Liver (tissue), 3 donors: ENCODE measurements at regions not wholly inside any gene's neighbourhood (a gene's known extent, or its start where the extent isn't known, plus 50 kb on each side); places are given as distances from the start of the nearest gene placed in this dataset.

Experiments
- EGR1 ChIP-seq, 2 donors: IDR thresholded peaks; 2 replicates each; pipeline ENCODE4 v1.6.1; 2016 to 2018; ENCODE audit warnings: antibody characterized with exemption in 2 of 2, low read depth in 2 of 2
- JUND ChIP-seq, 2 donors: IDR thresholded peaks; 2 replicates each; pipeline ENCODE4 v1.6.1; 2016; ENCODE audit warnings: antibody characterized with exemption in 2 of 2
- REST ChIP-seq: IDR thresholded peaks from 2 replicates; pipeline ENCODE4 v1.6.1; 2016; ENCODE audit warnings: antibody characterized with exemption, mild to moderate bottlenecking
- YY1 ChIP-seq: IDR thresholded peaks from 2 replicates; pipeline ENCODE4 v1.6.1; 2016; ENCODE audit warnings: antibody characterized with exemption, mild to moderate bottlenecking
- TF ChIP-seq, protein P1 (sequence below): fragments of 150-350 bp; IDR thresholded peaks from 2 replicates; pipeline ENCODE4 v1.5.1; 2017; ENCODE audit warnings: improper control_type of control experiment, low read depth, low read length; ENCODE audit not compliant: missing input control
- donor health status: healthy.
- donor health status: healthy.

GRCh38 chr16:86220561-86220960, 289.8 kb upstream of the FOXF1 start:
- TF ChIP-seq, protein P1, sequence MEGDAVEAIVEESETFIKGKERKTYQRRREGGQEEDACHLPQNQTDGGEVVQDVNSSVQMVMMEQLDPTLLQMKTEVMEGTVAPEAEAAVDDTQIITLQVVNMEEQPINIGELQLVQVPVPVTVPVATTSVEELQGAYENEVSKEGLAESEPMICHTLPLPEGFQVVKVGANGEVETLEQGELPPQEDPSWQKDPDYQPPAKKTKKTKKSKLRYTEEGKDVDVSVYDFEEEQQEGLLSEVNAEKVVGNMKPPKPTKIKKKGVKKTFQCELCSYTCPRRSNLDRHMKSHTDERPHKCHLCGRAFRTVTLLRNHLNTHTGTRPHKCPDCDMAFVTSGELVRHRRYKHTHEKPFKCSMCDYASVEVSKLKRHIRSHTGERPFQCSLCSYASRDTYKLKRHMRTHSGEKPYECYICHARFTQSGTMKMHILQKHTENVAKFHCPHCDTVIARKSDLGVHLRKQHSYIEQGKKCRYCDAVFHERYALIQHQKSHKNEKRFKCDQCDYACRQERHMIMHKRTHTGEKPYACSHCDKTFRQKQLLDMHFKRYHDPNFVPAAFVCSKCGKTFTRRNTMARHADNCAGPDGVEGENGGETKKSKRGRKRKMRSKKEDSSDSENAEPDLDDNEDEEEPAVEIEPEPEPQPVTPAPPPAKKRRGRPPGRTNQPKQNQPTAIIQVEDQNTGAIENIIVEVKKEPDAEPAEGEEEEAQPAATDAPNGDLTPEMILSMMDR: no peak
- no peak for TF ChIP-seq REST
- no peak for TF ChIP-seq EGR1 (IDR thresholded peaks at IDR 0.05; ENCODE audit: low read depth in 2 of 2)
- no peak for TF ChIP-seq JUND (IDR thresholded peaks at IDR 0.05)
- TF ChIP-seq YY1: no peak
